ENCODE measurements at regions not wholly inside any gene's neighbourhood (a gene's known extent, or its start where the extent isn't known, plus 50 kb on each side); places are given as distances from the start of the nearest gene placed in this dataset.

DNA sequence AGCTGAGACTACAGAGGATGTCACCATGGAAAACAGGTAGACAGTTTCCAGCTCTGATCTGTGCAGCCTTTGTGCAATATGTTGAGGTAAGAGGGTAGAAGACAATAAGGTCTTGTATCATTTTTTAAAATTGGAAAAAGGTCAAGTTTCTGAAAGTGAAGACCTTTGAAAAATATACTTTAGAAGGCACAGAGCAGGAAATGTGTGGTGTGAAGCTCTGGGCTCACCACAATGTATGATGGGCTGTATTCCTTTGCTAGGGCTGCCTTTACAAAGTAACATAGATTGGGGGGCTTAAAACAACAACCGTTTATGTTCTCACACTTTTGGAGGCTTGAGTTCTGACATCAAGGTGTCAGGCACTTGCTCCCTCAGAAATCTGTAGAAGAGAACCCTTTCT, 514.3 kb upstream of the JARID2 start:
- DNase-seq (ENCODE audit: low spot score), result no peak
- intact Hi-C loops (cut with DNase I), result no loop called here

DNA sequence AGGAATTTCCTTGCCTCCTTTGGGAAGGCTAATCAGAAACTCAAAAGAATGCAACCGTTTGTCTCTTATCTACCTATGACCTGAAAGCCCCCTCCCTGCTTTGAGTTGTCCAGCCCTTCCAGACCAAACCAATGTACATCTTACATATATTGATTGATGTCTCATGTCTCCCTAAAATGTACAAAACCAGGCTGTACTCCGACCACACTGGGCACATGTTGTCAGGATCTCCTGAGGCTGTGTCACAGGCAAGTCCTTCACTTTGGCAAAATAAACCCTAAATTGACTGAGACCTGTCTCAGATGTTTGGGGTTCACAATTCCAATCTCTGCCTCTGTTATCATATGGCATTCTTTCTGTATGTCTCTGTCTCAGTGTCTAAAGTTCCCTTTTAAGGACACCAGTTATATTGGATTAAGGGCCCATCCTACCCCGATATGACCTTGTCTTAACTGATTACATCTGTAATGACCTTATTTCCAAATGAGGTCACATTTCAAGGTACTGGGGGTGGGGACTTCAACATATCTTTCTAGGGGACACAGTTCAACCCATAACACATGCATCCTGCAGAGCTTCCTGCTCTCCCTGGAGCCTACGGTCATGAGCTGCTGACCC, 513.5 kb upstream of the JARID2 start:
- no peak for DNase-seq (ENCODE audit: low spot score)
- intact Hi-C loops (cut with DNase I), result no loop called here

DNA sequence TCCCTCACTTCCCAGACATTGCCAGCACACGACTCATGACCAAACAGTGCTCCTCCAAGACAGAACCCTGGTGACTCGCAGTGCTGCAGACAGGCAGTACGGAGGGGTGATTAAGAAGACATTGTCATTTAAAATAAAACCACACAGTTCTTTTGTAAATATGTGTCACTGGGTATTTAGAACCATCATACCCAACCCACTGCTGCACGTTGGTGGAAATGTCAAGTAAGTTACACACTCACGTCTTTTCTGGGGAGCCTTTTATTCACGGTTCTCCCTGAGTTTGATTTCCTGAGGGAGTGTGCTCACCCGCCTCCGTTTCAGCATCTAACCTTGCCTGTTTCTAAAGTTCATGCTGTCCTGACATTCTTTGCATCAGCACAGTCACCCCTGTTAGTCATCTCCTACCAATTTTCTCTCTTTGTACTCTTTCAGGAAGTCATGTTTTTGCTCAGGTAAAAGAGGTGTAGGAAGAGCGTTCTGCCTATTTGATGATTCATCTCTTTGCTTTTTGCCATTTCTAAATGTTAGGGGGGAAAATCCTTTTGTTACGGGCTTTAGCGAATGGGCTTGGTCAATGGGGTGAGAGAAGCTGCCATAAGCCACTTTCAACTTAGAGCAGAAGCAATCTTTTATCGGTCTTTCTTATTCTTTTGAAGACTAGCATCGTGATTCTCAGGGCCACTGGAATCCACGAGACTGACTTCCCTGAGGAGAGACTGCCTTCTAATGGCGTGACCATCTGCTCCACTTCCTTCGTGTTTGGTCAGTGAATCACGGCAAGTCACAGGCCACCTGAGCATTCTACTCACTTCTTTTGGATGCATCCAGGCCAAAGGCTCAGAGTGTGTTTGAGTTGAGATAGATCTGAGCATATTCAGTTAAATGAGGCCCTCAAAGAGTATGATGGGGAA, 512.8 kb upstream of the JARID2 start:
- intact Hi-C loops (cut with DNase I), result no loop called here
- no peak for DNase-seq (ENCODE audit: low spot score)

DNA sequence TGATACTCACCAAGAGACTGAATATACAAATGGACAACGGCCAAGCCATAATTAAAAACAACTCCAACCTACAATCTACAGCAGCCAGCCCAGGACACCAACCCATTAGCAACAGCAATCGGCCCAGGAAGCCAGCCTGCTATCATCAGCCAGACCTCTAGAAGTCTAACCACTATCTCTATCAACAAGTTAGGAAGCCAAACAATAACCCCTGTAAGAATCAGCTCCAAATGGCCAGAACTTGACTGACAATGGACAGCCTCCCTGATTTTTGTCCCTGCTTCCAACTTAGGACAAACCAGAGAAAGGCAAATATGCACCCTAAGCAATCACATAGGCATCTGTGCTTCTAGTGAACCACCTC, 511.8 kb upstream of the JARID2 start:
- intact Hi-C loops (cut with DNase I), result no loop called here
- DNase-seq (ENCODE audit: low spot score), result no peak

DNA sequence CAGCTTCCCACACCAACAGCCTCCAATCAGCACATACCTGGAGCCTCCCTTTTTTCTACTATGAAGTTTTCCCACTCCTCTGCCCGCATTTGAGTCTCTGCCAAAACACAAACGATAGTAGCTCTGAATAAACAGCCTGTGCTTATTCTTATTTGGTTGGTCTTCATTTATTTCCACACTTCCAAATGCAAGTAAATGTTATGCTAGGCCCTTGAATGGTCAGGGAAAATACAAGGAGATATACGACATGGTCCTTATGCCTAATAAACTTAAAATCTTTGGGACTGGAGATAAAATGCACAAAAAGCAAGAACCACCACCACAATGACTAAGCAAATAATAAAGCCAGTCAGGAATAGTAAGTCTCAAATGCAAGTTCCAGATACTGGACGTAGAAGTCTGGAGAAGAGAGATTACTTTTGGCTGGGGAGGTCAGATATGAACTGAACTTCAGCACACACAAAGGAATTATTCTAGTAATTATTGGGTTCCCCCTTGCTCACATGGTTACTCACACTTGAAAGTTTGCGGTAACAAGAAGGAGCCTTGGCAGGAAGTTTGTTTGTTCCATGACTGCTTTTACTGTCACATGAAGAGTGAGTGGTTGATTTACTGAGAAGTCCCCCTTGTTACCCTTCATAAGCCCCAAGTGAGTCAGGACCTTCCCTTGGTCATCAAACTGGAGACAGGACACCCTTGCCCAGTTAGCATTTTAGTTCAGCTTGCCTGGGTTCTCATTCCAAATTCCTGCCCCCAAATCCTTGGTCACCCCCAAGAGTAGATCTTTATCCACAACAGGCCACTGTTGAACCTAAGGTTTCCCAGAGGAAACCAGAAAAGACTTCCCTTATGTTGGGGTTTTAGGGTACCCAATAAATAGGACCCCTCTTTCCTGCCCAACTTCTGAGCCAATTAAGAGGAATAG, 511.2 kb upstream of the JARID2 start:
- DNase-seq (ENCODE audit: low spot score), result no peak
- intact Hi-C loops (cut with DNase I), result no loop called here

DNA sequence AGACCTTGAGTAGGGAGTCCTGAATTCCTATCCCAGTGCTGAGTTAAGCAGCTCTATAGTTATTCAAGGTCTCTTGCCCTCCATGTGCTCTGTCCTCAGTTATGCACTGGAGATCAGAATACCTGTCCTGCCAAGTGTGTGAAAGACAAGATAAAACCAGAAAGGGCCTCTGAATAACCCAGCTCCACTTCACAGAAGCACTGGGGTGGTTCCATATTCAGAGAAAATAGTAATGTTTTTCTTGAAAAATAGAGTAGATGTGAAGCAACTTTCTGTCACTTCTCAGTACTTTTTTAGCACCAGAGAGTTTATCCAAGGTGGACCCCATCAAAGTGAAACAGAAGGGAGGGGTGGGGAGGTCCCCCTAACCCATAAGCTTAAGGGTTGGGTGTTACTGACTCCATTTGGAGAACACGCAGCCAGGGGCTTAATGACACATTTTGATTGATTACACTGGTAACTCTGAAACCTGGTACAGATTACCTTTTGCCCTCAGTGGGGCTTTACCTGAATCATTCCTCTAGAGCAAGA, 509.8 kb upstream of the JARID2 start:
- no peak for DNase-seq (ENCODE audit: low spot score)
- intact Hi-C loops (cut with DNase I), result loop anchor here in 1 of 2 donors (2.0 kb wide), 1 partner anchor 57 kb away; no protein-coding TSS in a partner anchor

DNA sequence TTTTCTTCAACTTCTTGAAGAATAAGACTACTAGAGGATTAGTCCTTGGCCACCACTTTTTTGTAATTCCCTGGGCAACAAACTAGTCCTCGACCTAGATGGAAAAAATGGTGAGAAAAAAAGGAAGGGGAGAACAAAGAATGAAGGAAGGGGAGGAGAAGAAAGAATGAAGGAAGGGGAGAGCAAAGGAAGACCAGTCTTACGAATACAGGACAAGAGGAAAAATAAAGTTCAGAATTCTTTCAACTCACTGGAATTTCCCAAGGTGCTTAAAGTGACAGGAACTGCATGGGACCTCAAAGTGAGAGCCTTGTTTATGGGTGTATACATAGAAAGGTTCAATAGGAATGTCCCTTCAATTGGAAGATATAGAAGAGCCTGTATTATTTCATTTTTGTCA, 509.3 kb upstream of the JARID2 start:
- intact Hi-C loops (cut with DNase I), result loop anchor here in 1 of 2 donors (2.0 kb wide), 1 partner anchor 56 kb away; no protein-coding TSS in a partner anchor
- DNase-seq (ENCODE audit: low spot score), result no peak

DNA sequence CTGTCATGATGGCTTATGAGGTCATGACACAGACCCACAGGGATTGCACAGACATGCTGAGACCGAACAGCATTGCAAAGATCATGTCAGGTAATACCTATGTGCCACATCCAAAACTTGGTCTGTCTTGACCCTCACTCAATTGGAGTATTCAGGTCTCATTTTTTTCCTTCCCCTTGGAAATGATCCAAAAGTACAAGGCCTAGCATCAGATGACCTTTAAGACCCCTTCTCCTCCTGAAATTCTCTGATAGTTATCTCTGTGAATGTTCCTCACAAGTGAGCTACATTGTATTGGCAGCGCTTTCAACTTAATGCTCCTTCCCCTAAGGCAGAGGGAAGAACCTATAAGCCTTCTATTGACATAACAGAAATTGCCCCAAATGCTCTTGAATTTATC, 507.4 kb upstream of the JARID2 start:
- DNase-seq (ENCODE audit: low spot score), result no peak
- intact Hi-C loops (cut with DNase I), result no loop called here

DNA sequence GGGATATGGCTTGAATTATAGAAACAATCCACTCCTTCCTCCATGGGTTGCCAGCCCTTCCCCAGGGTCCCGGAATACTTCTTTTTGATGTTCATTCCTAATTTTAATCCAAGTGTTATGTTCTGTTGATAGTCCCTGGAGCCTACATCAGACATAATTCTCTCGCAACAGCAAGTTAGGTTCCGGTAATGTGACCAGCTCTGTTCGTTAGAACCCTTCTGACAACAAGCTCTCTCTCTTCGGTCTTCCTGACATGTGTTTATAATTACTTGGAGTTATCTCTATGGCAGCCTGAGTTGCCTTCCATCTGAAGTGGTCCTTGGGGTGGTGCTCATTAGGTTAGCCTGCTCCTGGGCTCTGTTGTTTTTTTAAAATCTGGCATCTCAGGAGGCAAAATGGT, 506.9 kb upstream of the JARID2 start:
- intact Hi-C loops (cut with DNase I), result no loop called here
- DNase-seq (ENCODE audit: low spot score), result no peak

DNA sequence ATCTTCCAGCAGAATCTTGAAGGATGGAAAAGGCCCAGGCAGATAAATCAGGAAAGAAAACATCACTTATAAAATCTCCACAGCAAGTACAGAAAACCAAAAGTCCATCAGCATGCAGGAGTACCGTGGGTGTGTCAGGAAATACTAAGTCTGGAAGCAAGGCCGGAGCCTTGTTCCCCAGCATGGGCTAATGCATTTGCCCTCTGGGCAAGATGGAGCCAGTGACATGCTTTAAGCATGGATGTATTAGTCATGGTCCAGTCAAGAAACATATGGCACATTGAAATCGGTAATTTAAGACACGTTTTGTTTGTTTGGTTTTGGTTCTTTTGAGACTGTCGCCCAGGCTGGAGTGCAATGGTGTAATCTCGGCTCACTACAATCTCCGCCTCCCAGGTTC, 506.0 kb upstream of the JARID2 start:
- no peak for DNase-seq (ENCODE audit: low spot score)
- intact Hi-C loops (cut with DNase I), result no loop called here

DNA sequence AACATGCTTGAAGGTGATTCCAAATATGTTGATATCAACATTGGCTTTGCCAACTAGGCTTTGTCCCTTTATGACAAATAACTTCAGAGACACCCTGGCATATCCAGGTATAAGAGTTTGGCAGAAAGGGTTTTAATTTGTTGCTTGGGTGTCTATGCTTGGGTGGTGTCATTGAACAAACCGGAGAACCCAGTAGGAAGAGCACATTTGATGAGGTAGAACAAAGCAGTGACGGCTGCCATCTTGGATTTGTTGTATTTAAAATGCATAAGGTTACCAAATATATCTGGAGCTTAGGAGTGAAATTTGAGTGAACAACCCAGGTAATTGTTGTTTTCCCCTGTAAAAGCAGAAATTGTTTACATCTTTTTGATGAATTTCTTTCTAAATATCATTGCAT, 503.7 kb upstream of the JARID2 start:
- no peak for DNase-seq (ENCODE audit: low spot score)
- intact Hi-C loops (cut with DNase I), result no loop called here

DNA sequence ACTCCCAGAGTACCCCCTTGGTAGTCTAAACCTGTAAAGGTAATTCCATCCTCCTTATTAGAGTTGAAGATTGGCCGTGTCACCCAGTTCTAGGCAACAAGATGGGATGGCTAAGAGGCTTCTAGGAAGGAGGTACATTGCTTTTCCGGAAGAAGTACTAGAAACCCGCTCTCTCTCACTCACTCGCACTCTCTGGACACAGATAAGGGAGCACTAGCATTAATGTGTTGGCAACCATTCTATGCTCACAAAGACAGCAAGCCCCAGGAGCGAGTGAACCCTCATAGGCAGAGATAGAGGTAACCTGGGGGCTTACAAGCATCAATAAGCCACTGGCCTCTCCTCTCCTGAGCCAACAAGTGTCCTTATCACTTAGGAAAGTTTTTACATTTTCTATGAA, 503.2 kb upstream of the JARID2 start:
- intact Hi-C loops (cut with DNase I), result no loop called here
- no peak for DNase-seq (ENCODE audit: low spot score)

DNA sequence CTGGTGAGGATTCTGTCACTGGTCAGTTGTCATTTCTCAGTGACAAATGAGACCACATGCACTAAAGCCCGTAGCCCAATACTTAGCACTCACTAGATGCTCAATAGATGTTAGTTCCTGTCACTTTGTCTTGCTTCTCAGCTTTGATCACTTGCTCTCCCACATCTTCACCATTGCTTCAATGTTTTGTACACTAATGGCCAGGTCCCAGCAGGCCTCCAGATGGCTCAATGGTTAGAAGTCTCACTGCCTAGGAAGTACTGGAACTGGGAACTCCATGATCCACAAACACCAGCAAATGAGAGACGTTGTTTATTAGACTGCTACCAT, 502.8 kb upstream of the JARID2 start:
- intact Hi-C loops (cut with DNase I), result no loop called here
- DNase-seq (ENCODE audit: low spot score), result no peak

DNA sequence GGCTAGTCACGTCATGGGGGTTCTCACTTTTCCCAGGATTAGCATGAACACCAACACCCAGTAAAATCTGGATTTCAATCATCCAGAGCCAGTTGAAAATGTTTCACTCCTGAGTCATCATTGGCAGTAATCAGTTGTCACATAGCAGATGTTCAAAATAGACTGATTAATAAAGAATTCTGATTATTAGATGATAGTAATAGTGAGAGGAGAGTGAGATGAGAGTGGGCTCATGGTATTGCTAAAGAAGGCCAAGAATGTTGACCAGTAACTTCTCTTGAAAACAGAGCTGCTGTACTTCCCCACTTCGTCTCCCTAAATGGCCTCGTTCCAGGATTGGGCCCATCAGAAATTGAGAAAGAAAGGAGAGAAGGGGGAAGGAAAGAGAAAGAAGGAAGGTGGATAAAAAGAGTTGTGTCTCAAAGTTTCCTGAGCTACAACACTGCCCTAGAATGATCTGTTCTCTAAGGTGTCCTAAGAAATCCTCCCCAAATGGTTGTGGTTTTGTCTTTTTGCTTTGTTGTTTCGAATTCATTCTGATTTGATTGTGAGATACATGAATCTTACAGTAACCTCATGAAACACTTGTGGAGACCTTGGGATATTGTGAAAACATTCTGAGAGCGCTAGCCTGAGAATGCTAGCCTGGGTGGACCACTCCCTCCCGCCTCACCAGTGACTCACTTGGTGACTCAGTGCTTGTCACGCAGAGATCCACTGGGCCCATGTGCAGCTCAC, 502.2 kb upstream of the JARID2 start:
- DNase-seq (ENCODE audit: low spot score), result peak; percentile 82
- intact Hi-C loops (cut with DNase I), result no loop called here

DNA sequence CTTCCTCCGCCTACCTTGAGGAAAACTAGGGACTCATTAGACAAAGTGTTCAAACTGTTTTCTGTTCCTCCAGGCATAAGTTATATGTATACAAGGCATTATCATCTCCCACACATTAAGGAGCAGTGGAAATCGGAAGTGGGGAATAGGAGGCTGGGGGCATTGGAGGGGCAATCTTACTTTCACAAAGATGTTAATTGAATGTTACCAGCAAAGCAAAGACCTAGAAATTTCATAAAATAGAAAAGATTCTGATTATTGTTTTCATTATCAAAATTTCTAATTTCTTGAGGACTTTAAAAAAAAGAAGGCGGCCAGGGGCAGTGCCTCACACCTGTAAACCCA, 501.7 kb upstream of the JARID2 start:
- no peak for DNase-seq (ENCODE audit: low spot score)
- intact Hi-C loops (cut with DNase I), result no loop called here

DNA sequence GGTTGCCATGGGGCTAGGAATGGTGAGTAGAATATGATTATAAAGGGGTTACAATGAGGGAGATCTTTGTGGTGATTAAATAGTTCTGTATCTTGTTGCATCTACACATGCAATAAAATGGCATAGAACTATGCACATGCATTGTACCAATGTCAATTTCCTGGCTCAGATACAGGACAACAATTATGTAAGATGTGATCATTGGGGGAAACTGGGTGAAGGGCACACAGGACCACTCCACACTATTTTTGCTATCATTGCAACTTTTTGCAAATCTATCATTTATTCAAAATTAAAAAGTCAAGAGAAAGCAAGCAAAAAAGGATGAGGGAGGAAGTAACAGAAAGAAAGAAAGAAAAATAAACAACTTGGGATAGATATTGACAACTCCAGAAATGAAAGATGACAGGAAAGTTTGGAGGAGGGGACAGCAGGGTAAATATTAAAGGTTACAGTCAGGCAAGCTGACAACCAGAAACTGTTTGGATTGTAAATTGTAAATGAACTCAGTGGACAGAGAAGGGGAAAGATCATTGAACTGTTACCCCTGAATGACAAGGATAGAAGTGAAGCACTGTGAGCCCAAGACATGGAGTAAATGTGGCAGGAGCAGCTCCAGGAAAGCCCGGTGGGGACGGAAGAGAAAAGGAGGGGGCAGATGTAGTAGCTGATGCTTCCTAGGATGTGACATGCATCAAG, 499.6 kb upstream of the JARID2 start:
- intact Hi-C loops (cut with DNase I), result no loop called here
- DNase-seq (ENCODE audit: low spot score), result no peak

DNA sequence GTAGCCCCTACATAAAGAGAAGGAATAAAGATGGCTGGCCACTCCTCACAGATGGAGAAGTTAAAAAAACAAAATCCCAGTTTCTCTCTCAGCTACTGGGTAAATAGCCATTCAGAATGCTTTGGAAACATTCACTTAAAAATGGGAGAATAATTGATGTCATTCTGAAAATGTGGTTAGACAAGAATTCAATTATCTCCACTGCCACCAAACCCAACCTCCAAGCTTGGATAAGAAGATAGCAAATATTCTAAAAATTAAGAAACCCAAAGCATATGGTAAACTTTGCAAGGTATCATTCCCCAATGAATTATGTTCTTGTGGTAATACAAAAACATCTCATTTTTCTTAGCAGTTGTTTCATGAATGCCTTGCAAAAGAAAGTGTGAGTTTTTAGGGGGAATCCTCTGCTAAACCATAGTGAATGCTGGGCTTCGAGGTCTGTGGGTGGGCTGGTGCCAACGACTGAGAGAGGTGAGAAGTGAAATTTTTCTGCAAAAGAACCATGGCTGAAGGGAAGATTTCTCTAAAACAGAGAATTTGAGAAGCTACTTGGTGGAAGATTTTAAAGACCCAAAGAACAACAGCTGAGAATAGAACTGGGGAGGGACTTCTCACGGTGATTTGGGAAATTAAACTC, 497.9 kb upstream of the JARID2 start:
- intact Hi-C loops (cut with DNase I), result no loop called here
- DNase-seq (ENCODE audit: low spot score), result no peak

DNA sequence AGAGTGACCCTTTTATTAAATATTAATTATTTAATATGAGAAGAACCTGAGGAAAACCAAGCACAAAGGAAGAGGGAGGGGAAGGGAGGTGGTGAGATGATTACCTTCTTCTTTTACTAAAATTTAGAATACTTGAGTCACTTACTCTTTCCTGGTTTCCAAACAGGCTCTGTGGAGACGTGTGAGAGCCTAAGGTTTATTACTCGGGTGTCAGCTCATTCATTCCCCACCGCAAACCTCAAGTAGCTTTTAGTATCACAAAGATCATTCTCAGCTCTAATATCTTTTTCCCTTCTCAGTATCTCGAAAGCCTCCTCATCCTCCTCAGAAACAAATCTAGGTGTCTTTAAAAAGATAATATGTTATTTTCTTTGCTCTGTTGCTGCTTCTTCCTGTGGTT, 497.2 kb upstream of the JARID2 start:
- DNase-seq (ENCODE audit: low spot score), result no peak
- intact Hi-C loops (cut with DNase I), result no loop called here
